Adrenal gland (tissue), 5 donors: ENCODE measurements at regions not wholly inside any gene's neighbourhood (a gene's known extent, or its start where the extent isn't known, plus 50 kb on each side); places are given as distances from the start of the nearest gene placed in this dataset.

Experiments
- POLR2A ChIP-seq, 2 donors: fragments of 450-650 bp; IDR thresholded peaks; one replicate each; pipeline ENCODE4 v1.6.1; 2017; ENCODE audit warnings: antibody characterized with exemption in 2 of 2, mild to moderate bottlenecking in 2 of 2, moderate library complexity in 1 of 2
- TF ChIP-seq, protein P1 (sequence below), 6 experiments: fragments of 450-650 bp in 4 of 6; fragments of 200-600 bp in 2 of 6; sonication (generic) in 1 of 6; IDR thresholded peaks; 1 replicate in 5 of 6; 2 replicates in 1 of 6; pipeline versions ENCODE4 v1.5.1 to v1.8.0; 2016 to 2021; ENCODE audit warnings: antibody characterized with exemption in 6 of 6, mild to moderate bottlenecking in 2 of 6, moderate library complexity in 1 of 6
- donor health status: DM: no; HTN: no; CAD: no.

DNA sequence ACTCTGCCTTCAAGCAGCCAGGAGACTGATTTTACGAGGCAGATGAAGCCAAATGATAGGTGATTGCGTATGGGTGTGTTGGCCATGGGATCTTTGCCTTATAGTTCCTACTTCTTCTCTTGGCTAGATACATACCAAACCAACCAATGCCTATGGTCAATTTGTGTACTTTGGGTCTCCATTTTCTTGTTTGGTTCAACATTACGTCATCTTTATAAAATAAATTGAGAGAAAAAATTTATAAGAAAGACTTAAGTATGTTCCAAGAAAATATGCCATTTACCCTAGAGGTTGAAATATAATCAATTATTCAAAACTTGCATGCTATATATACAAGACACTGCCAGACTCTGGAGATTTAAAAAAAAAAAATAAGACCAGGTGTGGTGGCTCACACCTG is 150.9 kb downstream of the SP3 start:
- no peak for TF ChIP-seq POLR2A (IDR thresholded peaks at IDR 0.05)
- TF ChIP-seq, protein P1, sequence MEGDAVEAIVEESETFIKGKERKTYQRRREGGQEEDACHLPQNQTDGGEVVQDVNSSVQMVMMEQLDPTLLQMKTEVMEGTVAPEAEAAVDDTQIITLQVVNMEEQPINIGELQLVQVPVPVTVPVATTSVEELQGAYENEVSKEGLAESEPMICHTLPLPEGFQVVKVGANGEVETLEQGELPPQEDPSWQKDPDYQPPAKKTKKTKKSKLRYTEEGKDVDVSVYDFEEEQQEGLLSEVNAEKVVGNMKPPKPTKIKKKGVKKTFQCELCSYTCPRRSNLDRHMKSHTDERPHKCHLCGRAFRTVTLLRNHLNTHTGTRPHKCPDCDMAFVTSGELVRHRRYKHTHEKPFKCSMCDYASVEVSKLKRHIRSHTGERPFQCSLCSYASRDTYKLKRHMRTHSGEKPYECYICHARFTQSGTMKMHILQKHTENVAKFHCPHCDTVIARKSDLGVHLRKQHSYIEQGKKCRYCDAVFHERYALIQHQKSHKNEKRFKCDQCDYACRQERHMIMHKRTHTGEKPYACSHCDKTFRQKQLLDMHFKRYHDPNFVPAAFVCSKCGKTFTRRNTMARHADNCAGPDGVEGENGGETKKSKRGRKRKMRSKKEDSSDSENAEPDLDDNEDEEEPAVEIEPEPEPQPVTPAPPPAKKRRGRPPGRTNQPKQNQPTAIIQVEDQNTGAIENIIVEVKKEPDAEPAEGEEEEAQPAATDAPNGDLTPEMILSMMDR (IDR thresholded peaks at IDR 0.05), result no peak
